ENCODE measurements at regions not wholly inside any gene's neighbourhood (a gene's known extent, or its start where the extent isn't known, plus 50 kb on each side); places are given as distances from the start of the nearest gene placed in this dataset.

GRCh38 chr17:12591021-12591735 is 74.5 kb upstream of the MYOCD start:
- Histone ChIP-seq H3K36me3 (ENCODE audit: control insufficient read depth in 4 of 4, insufficient read depth in 4 of 4, low read length in 3 of 4) (no peaks in the 10 kb centered on the region), H3K27me3 (replicated peaks in 2 of 5; ENCODE audit: control insufficient read depth in 4 of 5, insufficient read depth in 5 of 5, low read length in 4 of 5) (no peaks in the 10 kb centered on the region), H3K4me3 (ENCODE audit: control insufficient read depth in 1 of 7, extremely low read depth in 1 of 7, insufficient read depth in 4 of 7, low read depth in 2 of 7, low read length in 6 of 7) (no peak overlapping the region), H3K27ac (ENCODE audit: insufficient read depth in 1 of 2, low read depth in 1 of 2, low read length in 2 of 2, poor library complexity in 1 of 2, severe bottlenecking in 2 of 2) (no peak overlapping the region), H3K4me1 (ENCODE audit: control extremely low read depth in 1 of 4, control insufficient read depth in 4 of 4, insufficient read depth in 4 of 4, low read length in 3 of 4) (no peaks in the 10 kb centered on the region), H3K9me3 (ENCODE audit: control extremely low read depth in 1 of 5, control insufficient read depth in 4 of 5, insufficient read depth in 2 of 5, low read depth in 1 of 5, low read length in 4 of 5) (no peaks in the 10 kb centered on the region)
- no peak for DNase-seq
- ChIA-PET CTCF (no interaction called here), POLR2A (no interaction called here)
- WGBS (ENCODE audit: insufficient coverage), result 61% methylated on average over 7 of the region's 7 CpGs

GRCh38 chr17:12592941-12593340 is 72.7 kb upstream of the MYOCD start:
- 100% methylated on average over 2 of the region's 3 CpGs for WGBS (ENCODE audit: insufficient coverage)
- ChIA-PET CTCF (no interaction called here), POLR2A (no interaction called here)
- no peaks in the 10 kb centered on the region for H3K27me3 ChIP-seq (replicated peaks in 2 of 5; ENCODE audit: control insufficient read depth in 4 of 5, insufficient read depth in 5 of 5, low read length in 4 of 5)
- no peaks in the 10 kb centered on the region for H3K36me3 ChIP-seq (ENCODE audit: control insufficient read depth in 4 of 4, insufficient read depth in 4 of 4, low read length in 3 of 4)
- no peak overlapping the region for H3K4me3 ChIP-seq (ENCODE audit: control insufficient read depth in 1 of 7, extremely low read depth in 1 of 7, insufficient read depth in 4 of 7, low read depth in 2 of 7, low read length in 6 of 7)
- no peaks in the 10 kb centered on the region for H3K9me3 ChIP-seq (ENCODE audit: control extremely low read depth in 1 of 5, control insufficient read depth in 4 of 5, insufficient read depth in 2 of 5, low read depth in 1 of 5, low read length in 4 of 5)
- H3K27ac ChIP-seq (ENCODE audit: insufficient read depth in 1 of 2, low read depth in 1 of 2, low read length in 2 of 2, poor library complexity in 1 of 2, severe bottlenecking in 2 of 2), result no peak overlapping the region
- DNase-seq, result no peak
- H3K4me1 ChIP-seq (ENCODE audit: control extremely low read depth in 1 of 4, control insufficient read depth in 4 of 4, insufficient read depth in 4 of 4, low read length in 3 of 4), result no peaks in the 10 kb centered on the region

GRCh38 chr17:12596961-12597360 is 68.7 kb upstream of the MYOCD start:
- ChIA-PET POLR2A (no interaction called here), CTCF (no interaction called here)
- H3K4me1 ChIP-seq (ENCODE audit: control extremely low read depth in 1 of 4, control insufficient read depth in 4 of 4, insufficient read depth in 4 of 4, low read length in 3 of 4), result no peaks in the 10 kb centered on the region
- H3K9me3 ChIP-seq (ENCODE audit: control extremely low read depth in 1 of 5, control insufficient read depth in 4 of 5, insufficient read depth in 2 of 5, low read depth in 1 of 5, low read length in 4 of 5), result no peaks in the 10 kb centered on the region
- no peak overlapping the region for H3K4me3 ChIP-seq (ENCODE audit: control insufficient read depth in 1 of 7, extremely low read depth in 1 of 7, insufficient read depth in 4 of 7, low read depth in 2 of 7, low read length in 6 of 7)
- no peaks in the 10 kb centered on the region for H3K36me3 ChIP-seq (ENCODE audit: control insufficient read depth in 4 of 4, insufficient read depth in 4 of 4, low read length in 3 of 4)
- no peaks in the 10 kb centered on the region for H3K27me3 ChIP-seq (replicated peaks in 2 of 5; ENCODE audit: control insufficient read depth in 4 of 5, insufficient read depth in 5 of 5, low read length in 4 of 5)
- no peak for DNase-seq
- H3K27ac ChIP-seq (ENCODE audit: insufficient read depth in 1 of 2, low read depth in 1 of 2, low read length in 2 of 2, poor library complexity in 1 of 2, severe bottlenecking in 2 of 2), result no peak overlapping the region
- 100% methylated on average over 9 of the region's 11 CpGs for whole genome bisulfite sequencing (ENCODE audit: insufficient coverage)

- no peak overlapping the region for H3K27ac ChIP-seq (ENCODE audit: insufficient read depth in 1 of 2, low read depth in 1 of 2, low read length in 2 of 2, poor library complexity in 1 of 2, severe bottlenecking in 2 of 2)
- no peaks in the 10 kb centered on the region for H3K9me3 ChIP-seq (ENCODE audit: control extremely low read depth in 1 of 5, control insufficient read depth in 4 of 5, insufficient read depth in 2 of 5, low read depth in 1 of 5, low read length in 4 of 5)
- ChIA-PET POLR2A (no interaction called here), CTCF (no interaction called here)
- H3K36me3 ChIP-seq (ENCODE audit: control insufficient read depth in 4 of 4, insufficient read depth in 4 of 4, low read length in 3 of 4), result no peaks in the 10 kb centered on the region
- WGBS (ENCODE audit: insufficient coverage), result no CpG with 5 or more reads among the region's 3 CpGs
- H3K4me1 ChIP-seq (ENCODE audit: control extremely low read depth in 1 of 4, control insufficient read depth in 4 of 4, insufficient read depth in 4 of 4, low read length in 3 of 4), result no peaks in the 10 kb centered on the region
- DNase-seq, result no peak
- H3K4me3 ChIP-seq (ENCODE audit: control insufficient read depth in 1 of 7, extremely low read depth in 1 of 7, insufficient read depth in 4 of 7, low read depth in 2 of 7, low read length in 6 of 7), result no peak overlapping the region
- no peaks in the 10 kb centered on the region for H3K27me3 ChIP-seq (replicated peaks in 2 of 5; ENCODE audit: control insufficient read depth in 4 of 5, insufficient read depth in 5 of 5, low read length in 4 of 5)
Measured at GRCh38 chr17:12597895-12598294, 67.8 kb upstream of the MYOCD start.

GRCh38 chr17:12599186-12599920 is 66.3 kb upstream of the MYOCD start:
- no CpG with 5 or more reads among the region's 3 CpGs for WGBS (ENCODE audit: insufficient coverage)
- POLR2A ChIA-PET, result no interaction called here

GRCh38 chr17:12600349-12600748 is 65.3 kb upstream of the MYOCD start:
- ChIA-PET CTCF (no interaction called here), POLR2A (no interaction called here)
- Histone ChIP-seq H3K4me1 (ENCODE audit: control extremely low read depth in 1 of 4, control insufficient read depth in 4 of 4, insufficient read depth in 4 of 4, low read length in 3 of 4) (no peaks in the 10 kb centered on the region), H3K9me3 (ENCODE audit: control extremely low read depth in 1 of 5, control insufficient read depth in 4 of 5, insufficient read depth in 2 of 5, low read depth in 1 of 5, low read length in 4 of 5) (no peaks in the 10 kb centered on the region), H3K27ac (ENCODE audit: insufficient read depth in 1 of 2, low read depth in 1 of 2, low read length in 2 of 2, poor library complexity in 1 of 2, severe bottlenecking in 2 of 2) (no peak overlapping the region), H3K4me3 (ENCODE audit: control insufficient read depth in 1 of 7, extremely low read depth in 1 of 7, insufficient read depth in 4 of 7, low read depth in 2 of 7, low read length in 6 of 7) (no peak overlapping the region), H3K36me3 (ENCODE audit: control insufficient read depth in 4 of 4, insufficient read depth in 4 of 4, low read length in 3 of 4) (no peaks in the 10 kb centered on the region), H3K27me3 (replicated peaks in 2 of 5; ENCODE audit: control insufficient read depth in 4 of 5, insufficient read depth in 5 of 5, low read length in 4 of 5) (no peaks in the 10 kb centered on the region)
- 83% methylated on average over 2 of the region's 2 CpGs for WGBS (ENCODE audit: insufficient coverage)
- no peak for DNase-seq

More at GRCh38 chr17:12599186-12599920, 66.3 kb upstream of the MYOCD start:
- Histone ChIP-seq H3K9me3 (ENCODE audit: control extremely low read depth in 1 of 5, control insufficient read depth in 4 of 5, insufficient read depth in 2 of 5, low read depth in 1 of 5, low read length in 4 of 5) (no peaks in the 10 kb centered on the region), H3K27ac (ENCODE audit: insufficient read depth in 1 of 2, low read depth in 1 of 2, low read length in 2 of 2, poor library complexity in 1 of 2, severe bottlenecking in 2 of 2) (no peak overlapping the region), H3K36me3 (ENCODE audit: control insufficient read depth in 4 of 4, insufficient read depth in 4 of 4, low read length in 3 of 4) (no peaks in the 10 kb centered on the region), H3K27me3 (replicated peaks in 2 of 5; ENCODE audit: control insufficient read depth in 4 of 5, insufficient read depth in 5 of 5, low read length in 4 of 5) (no peaks in the 10 kb centered on the region), H3K4me1 (ENCODE audit: control extremely low read depth in 1 of 4, control insufficient read depth in 4 of 4, insufficient read depth in 4 of 4, low read length in 3 of 4) (no peaks in the 10 kb centered on the region), H3K4me3 (ENCODE audit: control insufficient read depth in 1 of 7, extremely low read depth in 1 of 7, insufficient read depth in 4 of 7, low read depth in 2 of 7, low read length in 6 of 7) (no peak overlapping the region)
- no peak for DNase-seq
- CTCF ChIA-PET, result no interaction called here

GRCh38 chr17:12603566-12603965 is 62.1 kb upstream of the MYOCD start:
- H3K4me1 ChIP-seq (ENCODE audit: control extremely low read depth in 1 of 4, control insufficient read depth in 4 of 4, insufficient read depth in 4 of 4, low read length in 3 of 4), result no peaks in the 10 kb centered on the region
- WGBS (ENCODE audit: insufficient coverage), result 93% methylated on average over 6 of the region's 6 CpGs
- no peak overlapping the region for H3K4me3 ChIP-seq (ENCODE audit: control insufficient read depth in 1 of 7, extremely low read depth in 1 of 7, insufficient read depth in 4 of 7, low read depth in 2 of 7, low read length in 6 of 7)
- POLR2A ChIA-PET, result no interaction called here
- H3K27me3 ChIP-seq (replicated peaks in 2 of 5; ENCODE audit: control insufficient read depth in 4 of 5, insufficient read depth in 5 of 5, low read length in 4 of 5), result no peaks in the 10 kb centered on the region
- CTCF ChIA-PET, result no interaction called here
- H3K36me3 ChIP-seq (ENCODE audit: control insufficient read depth in 4 of 4, insufficient read depth in 4 of 4, low read length in 3 of 4), result no peaks in the 10 kb centered on the region
- no peaks in the 10 kb centered on the region for H3K9me3 ChIP-seq (ENCODE audit: control extremely low read depth in 1 of 5, control insufficient read depth in 4 of 5, insufficient read depth in 2 of 5, low read depth in 1 of 5, low read length in 4 of 5)
- no peak for DNase-seq
- no peak overlapping the region for H3K27ac ChIP-seq (ENCODE audit: insufficient read depth in 1 of 2, low read depth in 1 of 2, low read length in 2 of 2, poor library complexity in 1 of 2, severe bottlenecking in 2 of 2)
